Adrenal gland (tissue), 5 donors: ENCODE measurements at regions not wholly inside any gene's neighbourhood (a gene's known extent, or its start where the extent isn't known, plus 50 kb on each side); places are given as distances from the start of the nearest gene placed in this dataset.

Source experiments
- CTCF ChIP-seq, 6 experiments: fragments of 450-650 bp in 4 of 6; fragments of 200-600 bp in 2 of 6; sonication (generic) in 1 of 6; IDR thresholded peaks; 1 replicate in 5 of 6; 2 replicates in 1 of 6; pipeline versions ENCODE4 v1.5.1 to v1.8.0; 2016 to 2021; ENCODE audit warnings: antibody characterized with exemption in 6 of 6, mild to moderate bottlenecking in 2 of 6, moderate library complexity in 1 of 6
- POLR2A ChIP-seq, 2 donors: fragments of 450-650 bp; IDR thresholded peaks; one replicate each; pipeline ENCODE4 v1.6.1; 2017; ENCODE audit warnings: antibody characterized with exemption in 2 of 2, mild to moderate bottlenecking in 2 of 2, moderate library complexity in 1 of 2
- donor health status: DM: no; HTN: no; CAD: no.

GRCh38 chr16:17629936-17630335 lies 159.2 kb upstream of the XYLT1 start:
- TF ChIP-seq CTCF (IDR thresholded peaks at IDR 0.05) (no peak), POLR2A (IDR thresholded peaks at IDR 0.05) (no peak)
